Activated CD4-positive, alpha-beta T cell treated with anti-CD3 and anti-CD28 coated beads for 48 hours (primary cell): ENCODE measurements at regions not wholly inside any gene's neighbourhood (a gene's known extent, or its start where the extent isn't known, plus 50 kb on each side); places are given as distances from the start of the nearest gene placed in this dataset.
"Not testable (repeated sequence)": the region's sequence is repeated elsewhere in the genome, so short reads cannot be mapped to it uniquely, and the experiment has no call there.

Experiments
- DNase-seq: peaks from one replicate; pipeline ENCODE4 v3.0.0-alpha.2; 2020

GRCh38 chr7:65251851-65252620, 121.6 kb upstream of the ZNF92 start:
- DNase-seq, result peak; percentile 28

DNA sequence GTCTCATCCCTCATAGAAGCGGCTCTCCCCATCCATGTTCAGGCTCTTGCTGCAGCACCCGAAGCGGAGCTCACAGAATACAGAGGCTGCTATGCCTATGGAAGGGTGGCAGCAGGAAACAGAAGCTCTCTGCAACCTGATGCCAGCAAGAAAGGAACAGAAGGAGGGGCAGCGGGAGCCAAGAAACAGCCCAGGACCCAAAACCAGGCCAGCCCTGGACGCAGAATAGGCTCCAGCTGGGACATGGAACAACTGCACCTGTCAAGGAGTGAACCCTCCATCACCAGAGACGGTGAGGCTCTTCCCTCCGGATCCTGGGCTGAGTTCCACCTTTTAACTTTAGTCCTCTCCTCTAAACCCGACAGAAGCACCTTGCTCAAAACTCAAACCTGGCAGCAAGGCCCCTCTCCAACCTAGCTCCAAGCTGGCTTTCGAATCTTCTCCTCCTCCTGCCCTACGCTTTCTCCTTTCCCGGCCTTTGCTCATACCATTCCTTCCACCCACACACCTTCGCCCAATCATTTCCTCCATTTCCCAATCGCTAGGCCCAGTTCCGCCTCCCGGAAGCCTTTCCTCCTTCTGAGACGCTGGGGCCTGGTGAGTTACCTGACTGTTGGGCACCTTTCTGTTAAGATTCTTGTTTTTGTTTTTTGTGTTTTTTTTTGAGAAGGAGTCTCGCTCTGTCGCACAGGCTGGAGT, 122.8 kb upstream of the ZNF92 start:
- no peak for DNase-seq

DNA sequence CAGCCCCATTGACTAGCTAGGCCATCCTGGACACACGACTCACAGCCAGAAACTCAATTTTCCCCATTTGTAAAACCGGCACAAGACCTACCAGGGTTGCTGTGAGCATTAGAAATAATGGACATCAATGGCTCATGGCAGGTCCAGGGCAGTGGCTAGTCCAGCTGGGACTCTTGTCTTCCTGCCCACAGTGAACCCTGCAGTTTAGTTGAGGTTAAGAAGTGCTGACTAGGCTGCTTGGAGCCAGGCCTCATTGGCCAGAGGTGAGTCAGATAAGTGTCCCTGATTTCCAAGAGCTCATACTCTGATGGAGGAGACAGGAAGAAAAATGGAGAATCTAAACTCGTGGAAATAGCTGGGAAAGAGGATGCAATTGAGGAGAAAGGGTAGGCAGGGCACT, 123.4 kb upstream of the ZNF92 start:
- DNase-seq, result no peak

DNA sequence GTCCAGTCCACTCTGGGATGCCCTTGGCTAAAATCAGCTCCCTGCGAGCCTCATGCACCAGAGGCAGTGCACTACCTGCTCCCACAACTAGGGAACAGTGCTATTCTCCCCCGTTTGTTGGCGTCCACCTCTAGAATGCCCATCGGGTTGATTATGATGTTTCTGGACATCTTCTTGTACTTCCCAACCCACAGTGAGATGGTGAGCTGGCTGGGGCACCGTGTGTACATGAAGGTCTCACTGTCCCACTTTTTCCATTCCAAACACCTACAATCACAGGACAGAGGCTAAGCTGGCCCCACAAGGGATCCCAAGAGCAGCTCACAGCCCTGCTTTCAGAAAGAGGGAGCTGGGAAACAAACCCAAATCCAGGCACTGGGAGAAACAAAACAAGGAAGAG, 126.2 kb upstream of the ZNF92 start:
- DNase-seq, result no peak

- no peak for DNase-seq
Observed at GRCh38 chr7:65239707-65240352, 133.8 kb upstream of the ZNF92 start.

DNA sequence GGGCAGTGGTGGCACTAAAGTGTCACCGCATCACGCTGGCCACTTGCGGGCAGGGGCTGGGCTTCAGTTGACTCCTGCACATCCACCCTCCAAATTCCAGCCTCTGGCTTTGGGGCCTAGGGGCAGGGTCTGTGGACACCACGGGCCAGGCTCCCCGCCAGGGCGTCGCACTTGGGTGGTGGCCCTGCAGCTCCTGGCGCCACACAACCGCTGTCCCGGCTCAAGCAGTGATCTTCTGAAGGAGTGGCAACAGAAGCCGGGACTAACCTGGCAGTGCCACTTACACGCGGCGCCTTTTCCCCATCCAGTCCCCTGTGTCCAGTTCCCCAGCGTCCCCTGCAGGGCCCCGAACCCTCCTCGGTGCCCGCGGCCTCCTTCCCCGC, 134.3 kb upstream of the ZNF92 start:
- no peak for DNase-seq

DNA sequence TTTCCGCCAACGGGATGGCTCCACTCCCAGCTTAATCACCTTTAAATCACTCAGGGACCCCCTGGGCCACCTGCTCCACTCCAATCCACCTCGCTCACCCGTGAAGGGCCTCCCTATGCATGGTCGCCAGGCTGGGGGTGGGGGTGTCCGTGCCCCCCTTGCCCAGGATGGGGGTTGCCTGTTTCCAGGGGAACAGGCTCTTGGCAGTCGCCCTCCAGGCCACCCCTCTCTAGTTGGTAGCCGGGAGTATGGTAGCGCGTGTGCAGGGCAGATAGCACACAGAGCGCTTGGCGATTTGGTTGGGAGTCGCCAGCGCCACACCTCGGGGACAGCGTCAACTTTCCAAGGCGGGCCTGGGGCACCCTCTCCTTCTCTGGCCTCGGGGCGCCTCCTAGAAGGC, 134.9 kb upstream of the ZNF92 start:
- no peak for DNase-seq

- no peak for DNase-seq
Observed at GRCh38 chr7:65235586-65235985, 138.1 kb upstream of the ZNF92 start.

- DNase-seq, result no peak
Observed at GRCh38 chr7:65233409-65234034, 140.1 kb upstream of the ZNF92 start.

DNA sequence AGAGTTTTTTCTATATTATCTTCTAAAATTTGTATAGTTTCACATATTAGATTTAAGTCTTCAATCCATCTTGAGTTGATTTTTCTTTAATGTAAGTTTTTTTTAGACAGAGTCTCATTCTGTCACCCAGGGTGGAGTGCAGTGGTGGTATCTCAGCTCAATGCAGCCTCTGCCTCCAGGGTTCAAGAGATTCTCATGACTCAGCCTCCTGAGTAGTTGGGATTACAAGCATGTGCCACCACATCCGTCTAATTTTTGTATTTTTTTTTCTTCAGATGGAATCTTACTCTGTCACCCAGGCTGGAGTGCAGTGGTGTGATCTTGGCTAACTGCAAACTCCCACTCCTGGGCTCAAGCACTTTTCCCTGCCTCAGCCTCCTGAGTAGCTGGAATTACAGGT, 143.4 kb upstream of the ZNF92 start:
- no peak for DNase-seq

- no peak for DNase-seq
Observed at GRCh38 chr7:65225422-65226006, 148.1 kb upstream of the ZNF92 start.

DNA sequence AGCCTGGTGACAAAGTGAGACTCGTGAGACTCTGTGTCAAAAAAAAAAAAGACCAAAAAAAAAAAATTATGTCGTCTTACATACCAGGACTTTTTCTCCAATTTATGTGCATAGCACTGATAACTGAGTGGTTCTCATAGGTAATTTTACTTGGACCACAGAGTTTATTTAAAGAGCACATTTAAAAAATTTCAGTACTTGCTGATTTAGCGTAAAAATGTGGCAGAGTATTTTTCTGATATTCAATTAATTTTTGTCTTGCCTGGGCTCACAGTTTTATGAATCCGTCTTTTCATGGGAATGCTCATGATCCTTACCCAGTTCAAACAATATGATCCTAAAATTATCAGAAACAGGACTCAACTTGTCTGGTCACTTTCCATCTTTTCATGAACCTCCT, 151.0 kb upstream of the ZNF92 start:
- no peak for DNase-seq

GRCh38 chr7:65221683-65222082, 152.0 kb upstream of the ZNF92 start:
- DNase-seq, result no peak

GRCh38 chr7:65219623-65220022, 154.0 kb upstream of the ZNF92 start:
- no peak for DNase-seq

- peak; percentile 69 for DNase-seq
Observed at GRCh38 chr7:65216469-65216868, 157.2 kb upstream of the ZNF92 start.

DNA sequence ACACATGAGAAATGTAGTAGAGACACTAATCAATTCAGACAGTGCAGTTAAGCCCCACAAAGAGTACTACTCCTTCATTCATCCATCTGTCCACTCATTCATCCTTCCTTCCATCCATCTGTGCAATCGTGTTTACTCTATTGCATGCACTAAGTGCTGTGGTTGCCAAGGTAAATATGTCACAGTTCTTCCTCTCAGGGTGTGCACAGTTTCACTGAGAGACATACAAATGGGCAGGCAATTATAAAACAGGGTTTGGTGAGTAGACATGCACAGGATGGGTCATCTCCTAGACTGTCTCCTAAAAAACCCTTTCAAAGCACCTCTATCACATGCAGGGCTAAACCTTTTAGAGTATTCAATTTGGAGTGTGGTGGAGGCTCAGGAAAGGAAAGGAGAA, 160.4 kb upstream of the ZNF92 start:
- DNase-seq, result not testable (repeated sequence)

DNA sequence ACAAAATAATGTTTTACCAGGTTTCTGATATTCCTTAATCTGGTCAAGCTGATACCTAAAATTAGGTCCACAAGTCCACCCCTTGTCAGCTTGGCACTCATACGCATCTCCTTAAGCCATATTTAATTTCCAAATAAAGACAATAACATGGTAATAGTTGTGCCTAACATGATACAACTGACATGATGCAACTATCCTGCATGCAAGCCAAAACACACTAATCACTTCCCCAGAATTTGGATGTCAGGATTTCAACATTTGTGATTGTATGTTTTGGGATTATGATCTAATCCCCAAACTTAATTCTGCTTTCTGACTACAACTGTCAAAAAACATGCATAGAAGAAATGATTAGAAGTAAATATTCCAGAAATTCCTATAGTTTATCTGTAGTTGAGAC, 174.4 kb upstream of the ZNF92 start:
- DNase-seq, result not testable (repeated sequence)

DNA sequence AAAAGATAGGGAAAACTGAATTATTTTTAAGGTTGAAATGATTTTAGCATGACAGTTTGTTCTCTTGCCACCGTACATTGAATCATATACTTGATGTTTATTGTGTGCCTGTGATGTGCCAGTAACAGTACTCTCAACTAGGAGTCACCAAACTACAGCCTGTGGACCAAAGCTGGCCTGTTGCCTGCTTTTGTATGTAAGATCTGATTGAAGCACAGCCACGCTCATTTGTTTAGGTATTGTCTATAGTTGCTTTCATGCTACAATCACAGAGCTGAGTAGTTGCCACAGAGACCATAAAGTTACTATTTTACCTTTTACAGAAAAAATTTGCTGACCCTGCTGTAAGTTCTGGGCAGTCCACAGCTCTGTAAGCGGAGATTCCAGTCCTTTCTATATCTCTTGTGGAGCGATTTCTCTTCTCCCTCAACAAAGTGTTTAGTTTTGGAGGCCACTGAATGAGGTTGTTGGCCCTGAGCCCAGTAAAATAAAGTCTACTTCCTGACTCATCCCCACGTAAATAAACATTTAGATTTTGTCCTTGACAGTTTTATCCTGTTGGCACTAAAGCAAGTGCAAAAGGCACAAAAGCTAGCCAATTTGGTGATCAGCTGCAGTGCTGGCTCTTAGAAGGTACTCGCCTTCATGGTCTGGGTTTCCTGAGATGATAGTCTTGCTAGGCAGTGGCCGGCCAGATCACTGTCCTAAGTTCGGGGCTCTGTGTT, 180.2 kb upstream of the ZNF92 start:
- not testable (repeated sequence) for DNase-seq

DNA sequence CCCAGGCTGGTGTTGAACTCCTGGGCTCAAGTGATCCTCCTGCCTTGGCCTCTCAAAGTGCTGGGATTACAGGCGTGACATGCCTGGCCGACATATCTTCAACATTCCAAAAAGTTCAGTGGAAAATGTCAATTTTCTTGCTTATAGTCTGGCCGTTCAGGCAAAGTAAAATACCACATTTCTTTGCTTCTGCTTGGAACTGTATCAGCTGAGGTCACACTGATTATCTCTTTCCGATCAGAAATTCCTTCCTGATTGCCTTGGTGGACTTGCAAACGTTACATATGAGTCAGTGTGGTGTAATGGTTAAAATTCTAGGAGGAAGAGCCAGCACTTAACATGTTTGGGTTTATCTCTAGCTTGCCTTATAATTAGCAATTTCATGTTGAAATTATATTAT, 170.6 kb upstream of the ERV3-1 start:
- DNase-seq, result not testable (repeated sequence)

GRCh38 chr7:65150105-65150504, 143.6 kb upstream of the ERV3-1 start:
- DNase-seq, result not testable (repeated sequence)

- DNase-seq, result not testable (repeated sequence)
Observed at GRCh38 chr7:65146118-65146914, 139.8 kb upstream of the ERV3-1 start.

GRCh38 chr7:65145710-65146109, 139.2 kb upstream of the ERV3-1 start:
- DNase-seq, result not testable (repeated sequence)
